AG10803 (cell line): ENCODE measurements at regions not wholly inside any gene's neighbourhood (a gene's known extent, or its start where the extent isn't known, plus 50 kb on each side); places are given as distances from the start of the nearest gene placed in this dataset.

ENCODE experiments used
- DNase-seq: peaks from one replicate; pipeline ENCODE4 v3.0.0; 2010; ENCODE audit warnings: low read depth
- H3K4me3 ChIP-seq: 2 replicates; pipeline ENCODE4 v1.5.1; 2011; ENCODE audit warnings: mild to moderate bottlenecking, low read length, control low read depth
- TF ChIP-seq, protein P1 (sequence below): conservative IDR thresholded peaks from 2 replicates; pipeline ENCODE4 v1.5.1; 2011; ENCODE audit warnings: mild to moderate bottlenecking, low read length, control low read depth, inconsistent platforms

DNA sequence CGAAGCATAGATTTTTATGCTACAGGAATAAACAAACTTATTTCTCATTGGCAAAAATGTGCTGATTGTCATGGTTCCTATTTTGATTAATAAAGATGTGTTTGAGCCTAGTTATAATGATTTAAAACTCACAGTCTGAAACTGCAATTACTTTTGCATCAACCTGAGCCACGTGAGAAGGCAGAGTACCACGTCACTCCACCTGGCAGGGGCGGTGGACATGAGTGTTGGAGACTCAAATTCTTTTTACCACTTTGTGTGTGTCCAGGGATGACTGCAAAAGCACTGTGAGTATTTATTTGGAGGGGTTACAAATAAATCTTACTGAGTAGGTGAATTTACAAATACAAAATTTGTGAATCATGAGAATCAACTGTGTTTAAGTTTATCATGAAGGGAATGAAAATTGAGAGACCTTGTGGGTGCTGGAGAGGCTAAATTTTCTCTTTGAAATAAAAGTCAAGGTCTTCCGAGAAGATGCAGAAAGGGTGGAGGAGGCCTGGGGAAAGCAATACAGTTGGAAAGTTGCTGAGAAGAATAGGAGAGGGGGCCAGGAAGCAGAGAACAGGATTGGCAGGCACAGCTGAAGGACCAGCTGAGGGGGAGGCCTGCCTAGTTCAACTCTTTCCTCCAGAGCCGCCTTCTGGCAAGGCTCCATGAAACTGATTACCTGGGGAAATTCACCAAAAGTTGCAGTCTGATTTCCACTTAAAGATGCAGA lies 316.4 kb downstream of the MYCN start:
- TF ChIP-seq, protein P1, sequence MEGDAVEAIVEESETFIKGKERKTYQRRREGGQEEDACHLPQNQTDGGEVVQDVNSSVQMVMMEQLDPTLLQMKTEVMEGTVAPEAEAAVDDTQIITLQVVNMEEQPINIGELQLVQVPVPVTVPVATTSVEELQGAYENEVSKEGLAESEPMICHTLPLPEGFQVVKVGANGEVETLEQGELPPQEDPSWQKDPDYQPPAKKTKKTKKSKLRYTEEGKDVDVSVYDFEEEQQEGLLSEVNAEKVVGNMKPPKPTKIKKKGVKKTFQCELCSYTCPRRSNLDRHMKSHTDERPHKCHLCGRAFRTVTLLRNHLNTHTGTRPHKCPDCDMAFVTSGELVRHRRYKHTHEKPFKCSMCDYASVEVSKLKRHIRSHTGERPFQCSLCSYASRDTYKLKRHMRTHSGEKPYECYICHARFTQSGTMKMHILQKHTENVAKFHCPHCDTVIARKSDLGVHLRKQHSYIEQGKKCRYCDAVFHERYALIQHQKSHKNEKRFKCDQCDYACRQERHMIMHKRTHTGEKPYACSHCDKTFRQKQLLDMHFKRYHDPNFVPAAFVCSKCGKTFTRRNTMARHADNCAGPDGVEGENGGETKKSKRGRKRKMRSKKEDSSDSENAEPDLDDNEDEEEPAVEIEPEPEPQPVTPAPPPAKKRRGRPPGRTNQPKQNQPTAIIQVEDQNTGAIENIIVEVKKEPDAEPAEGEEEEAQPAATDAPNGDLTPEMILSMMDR: no peak
- no peak for DNase-seq
- H3K4me3 ChIP-seq: no peak overlapping the region

DNA sequence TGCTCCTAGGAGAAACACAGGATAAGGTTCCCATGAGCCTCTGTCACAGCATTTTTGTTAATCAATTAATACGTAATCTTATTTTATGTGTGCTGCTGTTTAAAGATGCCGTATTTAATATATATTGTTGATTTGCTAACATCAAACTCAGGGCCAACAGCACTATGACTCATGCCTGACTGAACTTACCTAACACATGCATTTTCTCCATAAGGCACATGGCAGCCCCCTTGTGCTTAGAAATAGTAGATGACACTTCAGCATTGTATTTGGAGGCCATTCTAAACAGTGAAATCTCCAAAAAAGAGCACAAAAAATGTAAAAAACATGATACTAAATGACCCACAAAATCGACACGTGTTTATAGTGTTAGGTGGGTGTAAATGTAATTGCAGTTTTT lies 314.8 kb downstream of the MYCN start:
- TF ChIP-seq, protein P1: no peak
- H3K4me3 ChIP-seq: no peak overlapping the region

DNA sequence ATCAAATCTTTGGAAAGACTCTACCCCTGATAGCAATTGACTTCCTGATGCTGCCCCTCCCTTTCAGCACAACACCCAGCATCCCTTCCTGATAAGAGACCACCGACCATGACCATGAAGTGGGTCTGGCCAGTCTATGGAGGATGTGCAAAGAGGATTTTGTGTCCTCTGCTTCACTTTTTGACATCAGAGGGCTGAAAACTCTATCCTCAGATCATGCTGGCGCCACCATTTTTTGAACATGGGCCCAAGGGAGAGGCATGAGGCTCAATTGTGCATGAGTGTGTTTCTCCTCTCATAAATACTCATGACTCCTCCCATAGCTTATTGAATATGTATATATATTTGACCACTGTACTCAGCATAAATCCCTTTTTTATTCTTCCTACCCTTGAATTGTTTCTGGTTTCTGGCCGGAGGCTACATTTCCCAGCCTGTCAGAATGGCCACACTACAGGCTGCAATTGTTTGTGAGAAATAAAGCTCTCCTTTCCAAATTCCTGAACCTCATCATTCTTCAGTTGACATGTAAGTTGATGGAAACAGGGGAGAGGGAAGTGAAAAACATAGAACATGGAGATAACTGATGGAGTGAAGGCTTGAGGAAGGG lies 314.1 kb downstream of the MYCN start:
- no peak for DNase-seq
- H3K4me3 ChIP-seq: no peak overlapping the region
- TF ChIP-seq, protein P1: no peak

More for the DNA sequence above, 314.8 kb downstream of the MYCN start:
- DNase-seq: no peak

DNA sequence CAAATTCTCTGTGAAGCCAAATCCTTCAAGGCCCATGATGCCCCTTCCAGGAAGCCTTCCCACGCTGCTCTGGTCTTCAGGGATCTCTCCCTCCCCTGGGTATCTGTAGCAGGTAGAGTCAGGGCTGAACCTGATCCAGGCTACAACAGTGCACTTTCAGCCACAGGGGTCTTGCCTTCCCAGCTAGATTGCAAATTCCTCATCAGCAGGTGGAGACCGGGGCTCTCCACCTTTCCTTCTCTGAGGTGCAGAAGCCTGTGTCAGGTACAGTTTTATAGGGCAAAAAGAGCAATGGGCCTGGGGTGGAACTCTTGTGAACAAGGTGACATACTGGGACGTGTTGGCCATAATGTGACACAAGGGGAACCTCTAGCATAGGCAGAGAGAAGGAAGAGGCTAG lies 312.9 kb downstream of the MYCN start:
- DNase-seq: no peak
- TF ChIP-seq, protein P1: no peak
- no peak overlapping the region for H3K4me3 ChIP-seq

DNA sequence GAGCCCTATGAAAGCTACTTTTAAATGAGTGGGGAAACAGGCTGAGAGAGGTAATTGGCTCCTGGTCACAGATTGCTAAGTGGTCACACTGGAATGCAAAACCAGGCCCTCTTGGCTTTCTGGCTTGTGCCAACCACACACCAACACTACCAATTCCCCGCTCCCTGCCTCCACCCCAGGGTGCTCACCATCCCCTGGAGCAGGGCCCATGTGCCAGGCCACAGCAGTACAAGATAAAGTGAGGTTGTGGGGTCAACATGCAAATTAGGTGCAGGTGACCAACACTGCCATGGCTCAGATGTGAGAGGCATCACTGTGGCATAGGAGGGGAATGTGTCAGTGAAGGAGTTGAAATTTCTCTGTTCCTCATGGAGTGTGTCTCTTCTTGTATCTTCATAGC lies 312.5 kb downstream of the MYCN start:
- TF ChIP-seq, protein P1: no peak
- DNase-seq: no peak
- no peak overlapping the region for H3K4me3 ChIP-seq

DNA sequence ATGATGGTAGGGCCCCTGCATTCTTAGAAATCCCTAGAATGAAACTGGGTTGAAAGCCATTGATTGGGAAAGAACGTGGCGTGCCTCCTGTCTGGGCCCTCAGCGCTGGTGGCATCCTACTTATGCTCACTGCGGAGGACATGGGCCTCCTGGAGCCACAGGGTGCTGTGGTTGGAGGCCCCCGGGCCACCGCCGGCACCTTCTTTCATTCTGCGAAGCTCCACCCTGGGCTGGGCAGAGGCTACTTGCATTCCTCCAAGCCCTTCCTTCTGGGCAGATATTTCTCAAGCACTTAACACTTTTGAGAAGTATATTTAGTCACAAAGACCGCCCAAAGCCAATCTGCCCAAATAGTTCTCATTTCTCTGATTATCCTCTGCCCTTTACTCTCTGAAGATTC lies 311.9 kb downstream of the MYCN start:
- H3K4me3 ChIP-seq: no peak overlapping the region
- TF ChIP-seq, protein P1: no peak
- DNase-seq: no peak
